ENCODE measurements at regions not wholly inside any gene's neighbourhood (a gene's known extent, or its start where the extent isn't known, plus 50 kb on each side); places are given as distances from the start of the nearest gene placed in this dataset.

GRCh38 chr5:74212336-74212735 is 428.2 kb downstream of the ENC1 start:
- Histone ChIP-seq H3K27me3 (no peaks in the 10 kb centered on the region), H3K4me3 (no peak overlapping the region), H3K4me1 (peaks cover 5% of the 10 kb centered on the region), H3K27ac (no peak overlapping the region), H3K36me3 (no peaks in the 10 kb centered on the region), H3K9me3 (no peaks in the 10 kb centered on the region)
- TF ChIP-seq CTCF (IDR thresholded peaks at IDR 0.05) (no peak), POLR2A (IDR thresholded peaks at IDR 0.05) (no peak), POLR2AphosphoS5 (IDR thresholded peaks at IDR 0.05) (no peak), EP300 (IDR thresholded peaks at IDR 0.05) (no peak)
- WGBS, result 92% methylated on average over 4 of the region's 5 CpGs
- DNase-seq (ENCODE audit: low spot score in 2 of 2), result no peak

- whole genome bisulfite sequencing, result 93% methylated on average over 2 of the region's 2 CpGs
- no peak for DNase-seq (ENCODE audit: low spot score in 2 of 2)
- no peaks in the 10 kb centered on the region for H3K9me3 ChIP-seq
- H3K4me1 ChIP-seq, result peaks cover 20% of the 10 kb centered on the region
- no peak for TF ChIP-seq CTCF (IDR thresholded peaks at IDR 0.05)
- no peak for TF ChIP-seq POLR2AphosphoS5 (IDR thresholded peaks at IDR 0.05)
- TF ChIP-seq POLR2A (IDR thresholded peaks at IDR 0.05), result no peak
- TF ChIP-seq EP300 (IDR thresholded peaks at IDR 0.05), result no peak
- H3K27me3 ChIP-seq, result no peaks in the 10 kb centered on the region
- H3K36me3 ChIP-seq, result no peaks in the 10 kb centered on the region
- H3K27ac ChIP-seq, result no peak overlapping the region
- H3K4me3 ChIP-seq, result no peak overlapping the region
These were observed 431.0 kb downstream of the ENC1 start for GRCh38 chr5:74209571-74209970.

- H3K9me3 ChIP-seq, result no peaks in the 10 kb centered on the region
- DNase-seq (ENCODE audit: low spot score in 2 of 2), result no peak
These were observed 433.7 kb downstream of the ENC1 start for GRCh38 chr5:74206579-74207550.

DNA sequence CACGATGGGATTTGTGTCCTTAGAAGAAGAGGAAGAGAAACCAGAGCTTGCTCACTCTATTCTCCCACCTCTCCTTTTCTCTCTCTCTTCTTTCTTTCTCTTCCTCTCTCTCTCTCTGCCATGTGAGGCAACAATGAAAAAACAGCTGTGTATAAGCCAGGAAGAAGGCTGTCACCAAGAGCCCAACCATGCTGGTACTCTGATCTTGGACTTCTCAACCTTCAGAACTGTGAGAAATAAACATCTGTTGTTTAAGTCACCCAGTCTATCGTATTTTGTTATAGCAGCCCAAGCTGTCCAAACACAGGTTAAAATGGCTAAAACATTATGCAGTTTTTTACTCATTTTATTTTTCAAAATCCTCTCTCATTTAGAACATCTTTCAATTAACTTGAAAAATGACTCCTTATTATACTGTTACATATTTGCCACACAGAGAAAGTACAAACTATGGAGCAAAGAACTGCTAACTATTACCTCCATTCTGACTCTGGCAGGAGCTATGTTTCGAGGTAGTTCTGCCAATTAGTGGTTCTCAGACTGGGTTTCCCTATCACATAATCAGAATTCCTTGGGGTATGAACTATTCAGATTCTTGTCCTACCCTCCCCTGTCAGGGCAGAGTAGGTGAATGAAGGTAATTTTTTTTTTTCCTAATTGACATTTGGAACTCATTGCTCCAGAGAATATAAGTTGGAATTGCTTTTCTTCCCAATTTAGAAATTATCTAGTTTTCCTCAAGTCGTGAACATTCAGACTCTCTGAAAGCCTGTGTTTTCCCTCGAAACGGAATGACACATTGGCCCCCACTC is 434.6 kb downstream of the ENC1 start:
- no peak for DNase-seq (ENCODE audit: low spot score in 2 of 2)
- Histone ChIP-seq H3K9me3 (no peaks in the 10 kb centered on the region), H3K4me3 (no peak overlapping the region), H3K4me1 (peaks cover 23% of the 10 kb centered on the region), H3K27ac (no peak overlapping the region), H3K36me3 (no peaks in the 10 kb centered on the region), H3K27me3 (no peaks in the 10 kb centered on the region)
- 44% methylated on average over 6 of the region's 6 CpGs for WGBS
- TF ChIP-seq EP300 (IDR thresholded peaks at IDR 0.05), result no peak
- no peak for TF ChIP-seq POLR2A (IDR thresholded peaks at IDR 0.05)

More at GRCh38 chr5:74206579-74207550, 433.7 kb downstream of the ENC1 start:
- no peak overlapping the region for H3K4me3 ChIP-seq
- no peaks in the 10 kb centered on the region for H3K27me3 ChIP-seq
- no peaks in the 10 kb centered on the region for H3K36me3 ChIP-seq
- WGBS, result 58% methylated on average over 12 of the region's 12 CpGs
- TF ChIP-seq POLR2A (IDR thresholded peaks at IDR 0.05), result no peak
- no peak overlapping the region for H3K27ac ChIP-seq
- H3K4me1 ChIP-seq, result peaks cover 16% of the 10 kb centered on the region

- no peak for DNase-seq (ENCODE audit: low spot score in 2 of 2)
- H3K36me3 ChIP-seq, result no peaks in the 10 kb centered on the region
- H3K4me1 ChIP-seq, result peaks cover 28% of the 10 kb centered on the region
- H3K27ac ChIP-seq, result no peak overlapping the region
- no peak overlapping the region for H3K4me3 ChIP-seq
- H3K9me3 ChIP-seq, result no peaks in the 10 kb centered on the region
- no peaks in the 10 kb centered on the region for H3K27me3 ChIP-seq
- no peak for TF ChIP-seq CTCF (IDR thresholded peaks at IDR 0.05)
- TF ChIP-seq POLR2A (IDR thresholded peaks at IDR 0.05), result no peak
- TF ChIP-seq POLR2AphosphoS5 (IDR thresholded peaks at IDR 0.05), result no peak
- TF ChIP-seq EP300 (IDR thresholded peaks at IDR 0.05), result no peak
- 50% methylated on average over 8 of the region's 8 CpGs for WGBS
These were observed 439.0 kb downstream of the ENC1 start for GRCh38 chr5:74201334-74202081.
